IMR-90 (cell line): ENCODE measurements at regions not wholly inside any gene's neighbourhood (a gene's known extent, or its start where the extent isn't known, plus 50 kb on each side); places are given as distances from the start of the nearest gene placed in this dataset.

Source experiments
- ATAC-seq: fragments of 200-7000 bp; cut with Tn5 transposase; 2 replicates; pipeline ENCODE4 v1.9.1; 2020; ENCODE audit warnings: low read depth, mild to moderate bottlenecking, moderate library complexity
- BruUV-seq: library from RNA; stranded (reverse); fragments of 400-500 nt; replicated peaks from 2 replicates; lab custom pipeline; 2021; lab: Mats Ljungman, UMichigan
- CTCF ChIA-PET: fragments of 300-600 bp; formaldehyde crosslinking; extraction: SDS; loops from one replicate; lab custom pipeline; 2021; ENCODE audit warnings: antibody characterized with exemption; lab: Yijun Ruan, JAX
- POLR2A ChIA-PET: fragments of 300-600 bp; sonication (Branson Sonifier 250); formaldehyde crosslinking; loops from one replicate; lab custom pipeline; 2022; ENCODE audit warnings: antibody characterized with exemption; ENCODE audit not compliant: unreplicated experiment; lab: Charles Lee
- DNase-seq: peaks from one replicate; pipeline ENCODE4 v3.0.0; 2013
- H2AFZ ChIP-seq: replicated peaks from 2 replicates; pipeline ENCODE3; 2013; ENCODE audit warnings: low read length, mild to moderate bottlenecking; ENCODE audit not compliant: poor library complexity
- H2AK5ac ChIP-seq: 2 replicates; pipeline ENCODE4 v1.6.1; 2013; ENCODE audit warnings: low read depth, low read length, inconsistent platforms
- H2AK9ac ChIP-seq: replicated peaks from 2 replicates; pipeline ENCODE3; 2013; ENCODE audit warnings: mild to moderate bottlenecking, low read depth, low read length, moderate library complexity; ENCODE audit not compliant: poor library complexity
- H2BK120ac ChIP-seq: 2 replicates; pipeline ENCODE4 v1.6.1; 2013; ENCODE audit warnings: low read depth, low read length, inconsistent platforms
- H2BK15ac ChIP-seq: 3 replicates; pipeline ENCODE4 v1.6.1; 2013; ENCODE audit warnings: low read depth, low read length, inconsistent platforms
- H2BK20ac ChIP-seq: 2 replicates; pipeline ENCODE4 v1.6.1; 2013; ENCODE audit warnings: low read depth, mild to moderate bottlenecking, inconsistent platforms, low read length, moderate library complexity
- H2BK5ac ChIP-seq: 2 replicates; pipeline ENCODE4 v1.6.1; 2013; ENCODE audit warnings: mild to moderate bottlenecking, low read depth, low read length, inconsistent platforms; ENCODE audit not compliant: poor library complexity, severe bottlenecking
- H3K14ac ChIP-seq: replicated peaks from 2 replicates; pipeline ENCODE4 v1.6.1; 2013; ENCODE audit warnings: low read depth, low read length, inconsistent platforms
- H3K18ac ChIP-seq: 2 replicates; pipeline ENCODE4 v1.6.1; 2013; ENCODE audit warnings: low read depth, low read length, control low read depth
- H3K23ac ChIP-seq: 2 replicates; pipeline ENCODE4 v1.6.1; 2013; ENCODE audit warnings: low read depth, low read length, inconsistent platforms
- H3K27ac ChIP-seq: 2 replicates; pipeline ENCODE4 v1.5.1; 2013; ENCODE audit warnings: mild to moderate bottlenecking, control low read depth, low read length; ENCODE audit not compliant: insufficient read depth
- H3K27me3 ChIP-seq: 2 replicates; pipeline ENCODE4 v1.6.1; 2013; ENCODE audit warnings: low read length; ENCODE audit not compliant: control insufficient read depth, insufficient read depth
- H3K36me3 ChIP-seq: 2 replicates; pipeline ENCODE4 v1.6.1; 2013; ENCODE audit warnings: low read length, mixed read lengths; ENCODE audit not compliant: control insufficient read depth, insufficient read depth
- H3K4ac ChIP-seq: 2 replicates; pipeline ENCODE4 v1.6.1; 2013; ENCODE audit warnings: low read depth, low read length, inconsistent platforms
- H3K4me1 ChIP-seq: 2 replicates; pipeline ENCODE4 v1.6.1; 2013; ENCODE audit warnings: low read length, mixed read lengths; ENCODE audit not compliant: control insufficient read depth, insufficient read depth
- H3K4me2 ChIP-seq: 2 replicates; pipeline ENCODE4 v1.6.1; 2013; ENCODE audit warnings: low read depth, mild to moderate bottlenecking, control low read depth, low read length, moderate library complexity
- H3K4me3 ChIP-seq: 2 replicates; pipeline ENCODE4 v1.5.1; 2013; ENCODE audit warnings: low read depth, mild to moderate bottlenecking, control low read depth, low read length, moderate library complexity; ENCODE audit not compliant: insufficient read depth
- H3K56ac ChIP-seq: 2 replicates; pipeline ENCODE4 v1.6.1; 2013; ENCODE audit warnings: low read length, inconsistent platforms; ENCODE audit not compliant: insufficient read depth; ENCODE audit errors: extremely low read depth
- H3K79me1 ChIP-seq, 2 experiments: 2 replicates each; pipeline ENCODE4 v1.6.1; 2013; ENCODE audit warnings: low read length in 2 of 2, inconsistent platforms in 1 of 2, low read depth in 1 of 2
- H3K9ac ChIP-seq: 2 replicates; pipeline ENCODE4 v1.6.1; 2013; ENCODE audit warnings: low read depth, low read length, control low read depth
- H3K9me1 ChIP-seq: 2 replicates; pipeline ENCODE4 v1.6.1; 2013; ENCODE audit warnings: low read length, inconsistent platforms; ENCODE audit not compliant: insufficient read depth
- H3K9me3 ChIP-seq: 2 replicates; pipeline ENCODE4 v1.6.1; 2013; ENCODE audit warnings: low read length; ENCODE audit not compliant: control insufficient read depth, insufficient read depth
- H4K20me1 ChIP-seq: 2 replicates; pipeline ENCODE4 v1.6.1; 2013; ENCODE audit warnings: low read length, inconsistent platforms; ENCODE audit not compliant: insufficient read depth
- H4K5ac ChIP-seq: 2 replicates; pipeline ENCODE4 v1.6.1; 2013; ENCODE audit warnings: mild to moderate bottlenecking, low read depth, low read length, control low read depth
- H4K8ac ChIP-seq, 2 experiments: 2 replicates each; pipeline ENCODE4 v1.6.1; 2013; ENCODE audit warnings: low read depth in 2 of 2, low read length in 2 of 2, control low read depth in 1 of 2, inconsistent platforms in 1 of 2
- H4K91ac ChIP-seq: 2 replicates; pipeline ENCODE4 v1.6.1; 2013; ENCODE audit warnings: low read depth, low read length, inconsistent platforms; ENCODE audit not compliant: insufficient read depth
- CEBPB ChIP-seq: IDR thresholded peaks from 2 replicates; pipeline ENCODE4 v1.6.1; 2012; ENCODE audit warnings: low read depth, low read length, improper control_type of control experiment
- FOS ChIP-seq: fragments of 150-350 bp; IDR thresholded peaks from 2 replicates; pipeline ENCODE4 v1.6.1; 2016; ENCODE audit warnings: low read depth, low read length
- MXI1 ChIP-seq: IDR thresholded peaks from 2 replicates; pipeline ENCODE4 v1.6.1; 2012; ENCODE audit warnings: low read depth, mild to moderate bottlenecking, low read length, moderate library complexity, borderline replicate concordance
- NFE2L2 ChIP-seq: fragments of 150-350 bp; IDR thresholded peaks from 2 replicates; pipeline ENCODE4 v1.6.1; 2016; ENCODE audit warnings: low read depth, mild to moderate bottlenecking, low read length
- SMC3 ChIP-seq: fragments of 150-350 bp; IDR thresholded peaks from 2 replicates; pipeline ENCODE4 v1.6.1; 2016; ENCODE audit warnings: low read depth, mild to moderate bottlenecking, antibody characterized with exemption, low read length, moderate library complexity
- WGBS, 2 experiments: methylation state at CpG; one replicate each; pipeline versions ENCODE4 v1.1.5 to v1.1.7; 2013; ENCODE audit warnings: missing lambda C conversion rate in 2 of 2; ENCODE audit not compliant: insufficient read length in 1 of 2; ENCODE audit errors: extremely low coverage in 2 of 2; 5-methylcytosine and 5-hydroxymethylcytosine counted together
- dilution Hi-C: fragments of 300-500 bp; cut with HindIII; formaldehyde crosslinking; loops from one replicate; pipeline ENCODE4 v1.14.3; 2018; ENCODE audit warnings: low sequenced_read_pairs; ENCODE audit not compliant: unreplicated experiment
- in situ Hi-C: fragments of 300-500 bp; cut with MboI; formaldehyde crosslinking; loops from 3 replicates; pipeline ENCODE4 v1.14.3; 2019; ENCODE audit warnings: low sequenced_read_pairs, inconsistent platforms, mixed read lengths
- intact Hi-C: fragments of 100-400 bp; cut with micrococcal nuclease; formaldehyde crosslinking; loops from 2 replicates; pipeline ENCODE4 v1.10.0; 2022

GRCh38 chr18:44536046-44536445, 144.6 kb upstream of the SETBP1 start:
- TF ChIP-seq MXI1 (no peak), CEBPB (no peak), FOS (no peak), NFE2L2 (no peak), SMC3 (no peak)
- H3K23ac ChIP-seq = no peak overlapping the region
- H3K27me3 ChIP-seq = no peaks in the 10 kb centered on the region
- no peak overlapping the region for H2BK20ac ChIP-seq
- WGBS, 2 experiments = no CpG with 5 or more reads among the region's 1 CpG
- no peaks in the 10 kb centered on the region for H3K36me3 ChIP-seq
- H2BK15ac ChIP-seq = no peak overlapping the region
- H2AK5ac ChIP-seq = no peak overlapping the region
- no peak overlapping the region for H3K27ac ChIP-seq
- POLR2A ChIA-PET = no interaction called here
- CTCF ChIA-PET = no interaction called here
- H3K9ac ChIP-seq = no peak overlapping the region
- no peak overlapping the region for H3K4me3 ChIP-seq
- H4K91ac ChIP-seq = no peak overlapping the region
- intact Hi-C loops = no loop called here
- H3K4me1 ChIP-seq = no peaks in the 10 kb centered on the region
- H2BK5ac ChIP-seq = no peak overlapping the region
- no peak overlapping the region for H2AK9ac ChIP-seq
- no peak overlapping the region for H3K18ac ChIP-seq
- no peak for ATAC-seq
- H3K14ac ChIP-seq = no peak overlapping the region
- H2AFZ ChIP-seq = no peak overlapping the region
- no peaks in the 10 kb centered on the region for H3K9me3 ChIP-seq
- BruUV-seq = no TSS peak
- H4K20me1 ChIP-seq = no peaks in the 10 kb centered on the region
- H2BK120ac ChIP-seq = no peak overlapping the region
- dilution Hi-C loops = no loop called here
- no peak overlapping the region for H4K8ac ChIP-seq
- no peaks in the 10 kb centered on the region for H3K79me1 ChIP-seq
- no peaks in the 10 kb centered on the region for H3K9me1 ChIP-seq
- in situ Hi-C loops = no loop called here
- no peak overlapping the region for H3K4me2 ChIP-seq
- no peak overlapping the region for H4K5ac ChIP-seq
- peak; percentile 13 for DNase-seq
- H3K4ac ChIP-seq = no peak overlapping the region
- no peak overlapping the region for H3K56ac ChIP-seq
